Upper lobe of left lung (tissue), 4 donors: ENCODE measurements at regions not wholly inside any gene's neighbourhood (a gene's known extent, or its start where the extent isn't known, plus 50 kb on each side); places are given as distances from the start of the nearest gene placed in this dataset.

ENCODE experiments used
- CTCF ChIP-seq, 6 experiments: fragments of 450-650 bp in 4 of 6; fragments of 200-600 bp in 2 of 6; sonication (generic) in 2 of 6; IDR thresholded peaks; one replicate each; pipeline ENCODE4 v1.5.1; 2016 to 2019; ENCODE audit warnings: antibody characterized with exemption in 6 of 6
- POLR2A ChIP-seq, 4 donors: fragments of 450-650 bp; IDR thresholded peaks; one replicate each; pipeline ENCODE4 v1.5.1; 2016 to 2017; ENCODE audit warnings: antibody characterized with exemption in 4 of 4, mild to moderate bottlenecking in 2 of 4
- POLR2AphosphoS5 ChIP-seq, 2 donors: sonication (generic); formaldehyde crosslinking; IDR thresholded peaks; one replicate each; pipeline ENCODE4 v1.5.1; 2017; ENCODE audit warnings: antibody characterized with exemption in 2 of 2

GRCh38 chr16:8355675-8356074 is 234.6 kb downstream of the TMEM114 start:
- TF ChIP-seq POLR2A (IDR thresholded peaks at IDR 0.05) = no peak
- no peak for TF ChIP-seq CTCF (IDR thresholded peaks at IDR 0.05)
- no peak for TF ChIP-seq POLR2AphosphoS5 (IDR thresholded peaks at IDR 0.05)
